Endodermal cell (in vitro differentiated cells): ENCODE measurements at regions not wholly inside any gene's neighbourhood (a gene's known extent, or its start where the extent isn't known, plus 50 kb on each side); places are given as distances from the start of the nearest gene placed in this dataset.

Experiments
- DNase-seq: peaks from one replicate; pipeline ENCODE4 v3.0.0-alpha.2; 2017
- H3K27ac ChIP-seq: 2 replicates; pipeline ENCODE4 v1.5.1; 2013; ENCODE audit warnings: mild to moderate bottlenecking, low read depth, low read length, moderate library complexity
- H3K27me3 ChIP-seq: 2 replicates; pipeline ENCODE4 v1.6.1; 2013; ENCODE audit warnings: mild to moderate bottlenecking, low read length, moderate library complexity; ENCODE audit not compliant: insufficient read depth, control insufficient read depth, poor library complexity, severe bottlenecking
- H3K36me3 ChIP-seq: 2 replicates; pipeline ENCODE4 v1.7.0; 2013; ENCODE audit warnings: mild to moderate bottlenecking, low read length, moderate library complexity; ENCODE audit not compliant: control insufficient read depth, insufficient read depth
- H3K4me1 ChIP-seq: one replicate; pipeline ENCODE4 v1.7.0; 2013; ENCODE audit warnings: low read length; ENCODE audit not compliant: control insufficient read depth, insufficient read depth
- H3K4me3 ChIP-seq: 2 replicates; pipeline ENCODE4 v1.5.1; 2013; ENCODE audit warnings: mild to moderate bottlenecking, low read length, moderate library complexity
- H3K9ac ChIP-seq: 2 replicates; pipeline ENCODE4 v1.6.1; 2013; ENCODE audit warnings: mild to moderate bottlenecking, low read length, moderate library complexity; ENCODE audit not compliant: poor library complexity, severe bottlenecking; ENCODE audit errors: extremely low read depth
- H3K9me3 ChIP-seq: 2 replicates; pipeline ENCODE4 v1.6.1; 2013; ENCODE audit warnings: mild to moderate bottlenecking, low read length, moderate library complexity; ENCODE audit not compliant: control insufficient read depth
- H3K27ac Mint-ChIP-seq: 2 replicates; pipeline ENCODE4 v1.8.0; 2020; ENCODE audit warnings: mixed read lengths
- H3K27me3 Mint-ChIP-seq: 2 replicates; pipeline ENCODE4 v1.8.0; 2021; ENCODE audit warnings: mild to moderate bottlenecking, mixed read lengths; ENCODE audit not compliant: insufficient read depth
- H3K36me3 Mint-ChIP-seq: 2 replicates; pipeline ENCODE4 v1.8.0; 2020; ENCODE audit warnings: low read depth, mixed read lengths
- H3K4me1 Mint-ChIP-seq: 2 replicates; pipeline ENCODE4 v1.8.0; 2020; ENCODE audit warnings: mixed read lengths
- H3K4me3 Mint-ChIP-seq: 2 replicates; pipeline ENCODE4 v1.8.0; 2020; ENCODE audit warnings: mild to moderate bottlenecking, moderate library complexity, mixed read lengths
- H3K9me3 Mint-ChIP-seq: 2 replicates; pipeline ENCODE4 v1.8.0; 2020; ENCODE audit warnings: mild to moderate bottlenecking, mixed read lengths
- CTCF ChIP-seq: fragments of 200-600 bp; sonication (generic); conservative IDR thresholded peaks from 2 replicates; pipeline ENCODE4 v1.5.0; 2021; ENCODE audit warnings: antibody characterized with exemption, mild to moderate bottlenecking
- WGBS, 2 experiments: methylation state at CpG; one replicate each; pipeline versions ENCODE4 v1.1.5 to v1.1.7; 2013; ENCODE audit warnings: missing lambda C conversion rate in 2 of 2, mixed read lengths in 1 of 2; ENCODE audit not compliant: insufficient coverage in 1 of 2, insufficient read length in 1 of 2; 5-methylcytosine and 5-hydroxymethylcytosine counted together

- Mint-ChIP-seq H3K27me3 (peaks cover 3% of the 10 kb centered on the region), H3K9me3 (peaks cover 13% of the 10 kb centered on the region), H3K4me1 (peaks cover 11% of the 10 kb centered on the region), H3K4me3 (no peak overlapping the region), H3K36me3 (no peaks in the 10 kb centered on the region), H3K27ac (no peak overlapping the region)
- Histone ChIP-seq H3K4me3 (no peak overlapping the region), H3K36me3 (no peaks in the 10 kb centered on the region), H3K4me1 (peaks cover 2% of the 10 kb centered on the region), H3K27ac (no peak overlapping the region), H3K27me3 (no peaks in the 10 kb centered on the region), H3K9me3 (peaks cover 12% of the 10 kb centered on the region), H3K9ac (no peak overlapping the region)
- no peak for TF ChIP-seq CTCF
- no peak for DNase-seq
- 91 to 100% methylated on average over 3 to 4 of the region's 4 CpGs for WGBS, 2 experiments
These were observed 266.4 kb upstream of the ANKRD55 start for GRCh38 chr5:56499491-56499890.

- no peak overlapping the region for H3K27ac ChIP-seq
- H3K9ac ChIP-seq, result no peak overlapping the region
- H3K9me3 ChIP-seq, result peaks cover 6% of the 10 kb centered on the region
- H3K27ac Mint-ChIP-seq, result no peak overlapping the region
- H3K4me1 ChIP-seq, result peaks cover 2% of the 10 kb centered on the region
- no peak for TF ChIP-seq CTCF
- H3K27me3 Mint-ChIP-seq, result peaks cover 3% of the 10 kb centered on the region
- H3K36me3 Mint-ChIP-seq, result no peaks in the 10 kb centered on the region
- H3K4me3 ChIP-seq, result no peak overlapping the region
- H3K4me1 Mint-ChIP-seq, result peaks cover 14% of the 10 kb centered on the region
- no peak overlapping the region for H3K4me3 Mint-ChIP-seq
- DNase-seq, result no peak
- WGBS, 2 experiments, result 90 to 93% methylated on average over 12 to 24 of the region's 24 CpGs
- H3K36me3 ChIP-seq, result no peaks in the 10 kb centered on the region
- H3K27me3 ChIP-seq, result no peaks in the 10 kb centered on the region
- peaks cover 7% of the 10 kb centered on the region for H3K9me3 Mint-ChIP-seq
These were observed 265.7 kb upstream of the ANKRD55 start for GRCh38 chr5:56498759-56499395.

DNA sequence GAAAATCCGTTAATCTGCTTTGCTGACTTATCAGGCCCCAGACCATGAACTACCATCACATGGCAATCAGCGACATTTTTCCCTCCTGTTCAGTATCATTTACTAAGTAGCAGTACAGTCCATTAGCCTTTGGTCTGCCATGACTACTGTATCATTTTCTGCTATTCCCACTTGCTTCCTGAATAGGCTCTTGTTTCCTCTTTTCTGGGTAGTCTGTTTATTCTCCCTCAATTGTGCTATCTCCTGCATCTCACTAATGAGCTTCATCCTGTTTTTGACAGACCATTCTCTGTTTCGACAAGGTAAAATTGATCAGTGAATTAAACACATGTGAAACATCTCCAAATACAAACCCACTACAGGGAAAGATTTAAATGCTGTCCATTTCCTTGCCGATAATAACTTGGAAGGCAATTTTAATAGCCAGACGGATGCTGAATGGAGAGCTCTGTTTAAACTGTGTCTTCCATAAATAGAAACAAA, 263.5 kb upstream of the ANKRD55 start:
- peaks cover 18% of the 10 kb centered on the region for H3K4me1 Mint-ChIP-seq
- DNase-seq, result no peak

More for the DNA sequence above, 263.5 kb upstream of the ANKRD55 start:
- H3K4me3 Mint-ChIP-seq, result no peak overlapping the region
- Histone ChIP-seq H3K27ac (no peak overlapping the region), H3K4me1 (no peaks in the 10 kb centered on the region), H3K4me3 (no peak overlapping the region), H3K27me3 (no peaks in the 10 kb centered on the region), H3K36me3 (no peaks in the 10 kb centered on the region), H3K9me3 (no peaks in the 10 kb centered on the region), H3K9ac (no peak overlapping the region)
- WGBS, 2 experiments, result 87 to 96% methylated on average over 5 of the region's 5 CpGs
- H3K27ac Mint-ChIP-seq, result no peak overlapping the region
- no peak for TF ChIP-seq CTCF
- H3K27me3 Mint-ChIP-seq, result peaks cover 3% of the 10 kb centered on the region
- H3K36me3 Mint-ChIP-seq, result no peaks in the 10 kb centered on the region
- peaks cover 2% of the 10 kb centered on the region for H3K9me3 Mint-ChIP-seq
